Activated T-helper 1 cell treated with anti-CD3 and anti-CD28 coated beads, Interleukin-2, amount 50 U/mL, for 16 hours (primary cell): ENCODE measurements at regions not wholly inside any gene's neighbourhood (a gene's known extent, or its start where the extent isn't known, plus 50 kb on each side); places are given as distances from the start of the nearest gene placed in this dataset.
A peak's percentile ranks its signal among the peaks of the same experiment; 100 is the strongest.
"Not testable (repeated sequence)": the region's sequence is repeated elsewhere in the genome, so short reads cannot be mapped to it uniquely, and the experiment has no call there.

Experiments used
- DNase-seq, 2 donors: peaks; one replicate each; pipeline ENCODE4 v3.0.0-alpha.2; 2020; ENCODE audit warnings: low read depth in 1 of 2, low spot score in 1 of 2

DNA sequence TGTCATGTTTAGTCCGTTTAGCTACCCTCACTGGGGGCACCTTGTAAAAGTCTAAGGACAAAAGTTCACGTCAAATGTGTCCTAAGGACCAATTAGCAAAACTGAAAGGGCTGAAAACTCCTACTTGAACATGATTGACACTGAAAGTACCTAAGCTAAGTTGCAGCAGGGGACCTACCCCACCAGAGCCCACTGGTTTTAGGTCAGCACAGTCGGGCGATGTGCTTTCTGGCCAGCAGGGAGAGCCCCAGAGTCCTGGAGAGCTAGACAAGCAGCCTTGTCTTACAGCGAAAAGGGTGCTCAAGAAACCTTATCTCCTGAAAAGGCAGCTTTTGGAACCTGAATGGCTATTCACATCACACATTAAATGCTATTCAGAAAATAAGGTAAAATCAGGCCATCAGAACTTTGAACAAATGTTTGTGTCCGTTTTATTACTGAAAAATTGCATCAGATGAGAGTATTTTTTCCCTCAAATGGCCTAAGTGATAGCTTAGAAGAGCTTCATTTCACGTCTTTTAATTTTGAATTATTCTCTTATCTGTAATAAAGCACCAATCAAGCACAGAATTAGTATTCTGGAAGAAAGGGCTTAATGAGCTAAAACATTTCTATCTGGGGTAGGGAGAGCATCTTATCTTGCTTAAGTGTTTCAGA is 52.2 kb upstream of the MKI67 start:
- DNase-seq: peak in 1 of 2 donors; percentile 17

- DNase-seq: peak in 1 of 2 donors; percentile 6
These were observed 54.6 kb upstream of the MKI67 start for GRCh38 chr10:128180843-128181242.

DNA sequence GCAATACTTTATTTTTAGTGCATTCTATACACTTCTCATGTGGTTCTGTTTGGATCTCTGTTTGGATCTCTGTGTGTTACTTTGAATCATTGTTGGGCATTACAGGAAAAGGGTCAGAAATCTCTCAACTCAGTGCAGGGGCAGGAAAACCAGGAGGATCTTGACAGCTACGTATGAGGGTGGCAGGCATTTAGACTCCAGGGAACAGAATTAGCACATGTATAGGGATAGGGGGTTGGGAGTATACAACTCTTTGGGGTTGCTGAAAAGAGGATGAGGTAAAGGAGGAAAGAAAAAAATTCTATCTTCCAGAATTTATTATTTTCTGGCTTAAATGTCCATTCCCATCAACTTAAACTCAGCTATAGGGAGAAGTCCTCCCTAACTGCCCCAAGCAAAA is 59.4 kb upstream of the MKI67 start:
- DNase-seq: no peak

GRCh38 chr10:128186959-128187787 is 61.0 kb upstream of the MKI67 start:
- peak in 1 of 2 donors; percentile 12 for DNase-seq

- no peak for DNase-seq
These were observed 61.6 kb upstream of the MKI67 start for GRCh38 chr10:128187788-128188185.

GRCh38 chr10:128189176-128189575 is 63.0 kb upstream of the MKI67 start:
- no peak for DNase-seq

- no peak for DNase-seq
These were observed 65.6 kb upstream of the MKI67 start for GRCh38 chr10:128191847-128192246.

GRCh38 chr10:128201826-128202225 is 75.6 kb upstream of the MKI67 start:
- DNase-seq: not testable (repeated sequence)

GRCh38 chr10:128203028-128203427 is 76.8 kb upstream of the MKI67 start:
- no peak for DNase-seq

- DNase-seq: not testable (repeated sequence)
These were observed 79.4 kb upstream of the MKI67 start for GRCh38 chr10:128205591-128205990.

- no peak for DNase-seq
These were observed 80.5 kb upstream of the MKI67 start for GRCh38 chr10:128206676-128207075.

- DNase-seq: no peak
These were observed 83.6 kb upstream of the MKI67 start for GRCh38 chr10:128209862-128210214.

GRCh38 chr10:128210215-128211063 is 84.2 kb upstream of the MKI67 start:
- DNase-seq: peak; percentile 61

DNA sequence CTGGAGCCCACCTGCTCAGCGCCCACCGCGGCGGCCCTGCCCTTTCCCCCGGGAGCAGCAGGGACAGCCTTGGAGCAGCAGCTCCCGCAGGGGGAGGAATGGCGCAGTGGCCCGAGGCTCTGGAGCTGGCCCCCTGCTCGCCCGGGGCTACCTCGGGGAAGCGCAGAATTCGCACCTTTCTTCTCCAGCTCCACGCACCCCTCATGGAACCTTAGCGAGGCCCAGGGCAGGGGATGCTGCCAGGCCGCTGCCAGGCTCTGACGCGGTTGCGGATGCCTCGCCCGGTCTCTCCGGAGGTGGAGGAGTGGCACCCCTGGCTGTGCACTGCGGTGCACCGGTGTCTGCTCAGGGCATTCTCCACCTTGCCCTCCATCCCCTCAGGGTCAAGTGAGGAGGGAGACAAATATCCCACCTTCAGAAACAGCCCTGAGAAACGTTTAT is 84.9 kb upstream of the MKI67 start:
- no peak for DNase-seq

- DNase-seq: peak; percentile 62 to 77
These were observed 85.9 kb upstream of the MKI67 start for GRCh38 chr10:128211953-128212727.

- no peak for DNase-seq
These were observed 86.9 kb upstream of the MKI67 start for GRCh38 chr10:128213156-128213555.

- DNase-seq: no peak
These were observed 89.5 kb upstream of the MKI67 start for GRCh38 chr10:128215733-128216132.

DNA sequence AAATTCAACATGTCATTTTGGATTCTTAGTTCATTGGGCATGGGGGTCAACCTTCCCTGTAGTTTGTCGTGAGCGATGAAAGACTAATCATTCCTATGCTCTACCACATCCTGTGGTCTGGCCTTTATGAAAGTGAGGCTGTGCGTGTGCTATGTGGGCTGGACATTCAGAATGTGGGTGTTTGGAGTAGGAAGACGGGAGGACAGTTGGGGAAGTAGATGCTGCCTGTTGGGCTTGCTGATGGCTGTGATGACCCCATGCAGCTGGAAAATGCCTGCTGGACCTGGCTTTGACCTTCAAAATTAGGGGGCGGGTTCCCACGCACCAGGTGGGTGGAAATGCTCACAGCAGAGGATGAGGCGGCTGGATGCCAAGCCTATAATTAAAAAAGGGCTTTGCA is 90.9 kb upstream of the MKI67 start:
- no peak for DNase-seq

- no peak for DNase-seq
These were observed 91.9 kb upstream of the MKI67 start for GRCh38 chr10:128218161-128218560.

GRCh38 chr10:128219295-128219694 is 93.1 kb upstream of the MKI67 start:
- DNase-seq: no peak

DNA sequence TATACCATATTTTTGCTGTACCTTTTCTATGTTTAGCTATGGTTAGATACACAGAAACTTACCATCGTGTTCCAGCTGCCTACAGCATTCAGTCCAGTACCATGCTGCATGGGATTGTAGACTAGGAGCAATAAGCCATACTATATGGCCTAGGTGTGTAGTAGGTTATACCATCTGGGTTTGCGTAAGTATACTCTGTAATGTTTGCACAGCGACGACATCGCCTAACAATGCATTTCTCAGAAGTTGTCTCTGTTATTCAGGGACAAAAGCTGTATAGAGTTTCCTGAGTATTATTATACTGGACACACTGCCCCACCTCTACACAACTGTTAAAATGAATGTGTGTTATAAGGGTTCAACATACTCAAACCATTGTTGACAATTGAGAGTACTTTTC is 93.8 kb upstream of the MKI67 start:
- DNase-seq: no peak
